ENCODE measurements at regions not wholly inside any gene's neighbourhood (a gene's known extent, or its start where the extent isn't known, plus 50 kb on each side); places are given as distances from the start of the nearest gene placed in this dataset.
"Not testable (repeated sequence)": the region's sequence is repeated elsewhere in the genome, so short reads cannot be mapped to it uniquely, and the experiment has no call there.

- no peak for DNase-seq (ENCODE audit: low spot score)
Measured at GRCh38 chr7:113301983-113302382, 183.6 kb upstream of the SMIM30 start.

- DNase-seq (ENCODE audit: low spot score), result no peak
Measured at GRCh38 chr7:113301141-113301540, 182.8 kb upstream of the SMIM30 start.

GRCh38 chr7:113299748-113300147 lies 181.4 kb upstream of the SMIM30 start:
- no peak for DNase-seq (ENCODE audit: low spot score)

GRCh38 chr7:113298501-113298900 lies 180.1 kb upstream of the SMIM30 start:
- no peak for DNase-seq (ENCODE audit: low spot score)

GRCh38 chr7:113294750-113295149 lies 176.4 kb upstream of the SMIM30 start:
- no peak for DNase-seq (ENCODE audit: low spot score)

- DNase-seq (ENCODE audit: low spot score), result no peak
Measured at GRCh38 chr7:113292105-113292504, 173.8 kb upstream of the SMIM30 start.

GRCh38 chr7:113291058-113291457 lies 172.7 kb upstream of the SMIM30 start:
- DNase-seq (ENCODE audit: low spot score), result no peak

GRCh38 chr7:113289140-113289740 lies 170.9 kb upstream of the SMIM30 start:
- no peak for DNase-seq (ENCODE audit: low spot score)

GRCh38 chr7:113285411-113285810 lies 167.1 kb upstream of the SMIM30 start:
- no peak for DNase-seq (ENCODE audit: low spot score)

GRCh38 chr7:113283861-113284260 lies 165.5 kb upstream of the SMIM30 start:
- DNase-seq (ENCODE audit: low spot score), result no peak

- no peak for DNase-seq (ENCODE audit: low spot score)
Measured at GRCh38 chr7:113282875-113283274, 164.5 kb upstream of the SMIM30 start.

- DNase-seq (ENCODE audit: low spot score), result no peak
Measured at GRCh38 chr7:113281223-113281622, 162.9 kb upstream of the SMIM30 start.

GRCh38 chr7:113279256-113279655 lies 160.9 kb upstream of the SMIM30 start:
- no peak for DNase-seq (ENCODE audit: low spot score)

- DNase-seq (ENCODE audit: low spot score), result no peak
Measured at GRCh38 chr7:113270790-113271189, 152.4 kb upstream of the SMIM30 start.

- DNase-seq (ENCODE audit: low spot score), result not testable (repeated sequence)
Measured at GRCh38 chr7:113269592-113269991, 151.2 kb upstream of the SMIM30 start.

GRCh38 chr7:113268757-113269156 lies 150.4 kb upstream of the SMIM30 start:
- DNase-seq (ENCODE audit: low spot score), result no peak

- DNase-seq (ENCODE audit: low spot score), result no peak
Measured at GRCh38 chr7:113267885-113268284, 149.5 kb upstream of the SMIM30 start.

- DNase-seq (ENCODE audit: low spot score), result no peak
Measured at GRCh38 chr7:113267271-113267670, 148.9 kb upstream of the SMIM30 start.

GRCh38 chr7:113263749-113264148 lies 145.4 kb upstream of the SMIM30 start:
- DNase-seq (ENCODE audit: low spot score), result no peak

GRCh38 chr7:113263215-113263742 lies 144.9 kb upstream of the SMIM30 start:
- DNase-seq (ENCODE audit: low spot score), result not testable (repeated sequence)

GRCh38 chr7:113256883-113257531 lies 138.7 kb upstream of the SMIM30 start:
- no peak for DNase-seq (ENCODE audit: low spot score)

- no peak for DNase-seq (ENCODE audit: low spot score)
Measured at GRCh38 chr7:113247198-113247597, 128.8 kb upstream of the SMIM30 start.

GRCh38 chr7:113246738-113247137 lies 128.4 kb upstream of the SMIM30 start:
- DNase-seq (ENCODE audit: low spot score), result no peak

- DNase-seq (ENCODE audit: low spot score), result no peak
Measured at GRCh38 chr7:113232885-113233284, 114.5 kb upstream of the SMIM30 start.

All from putamen (tissue), 1 donor.